GM12892 (cell line): ENCODE measurements at regions not wholly inside any gene's neighbourhood (a gene's known extent, or its start where the extent isn't known, plus 50 kb on each side); places are given as distances from the start of the nearest gene placed in this dataset.

Experiments
- POLR2A ChIP-seq: IDR thresholded peaks from 2 replicates; pipeline ENCODE4 v1.6.1; 2011; ENCODE audit warnings: low read depth, low read length, control low read depth
- POLR2AphosphoS5 ChIP-seq: IDR thresholded peaks from 2 replicates; pipeline ENCODE4 v1.6.1; 2011; ENCODE audit warnings: low read depth, low read length, control low read depth
- TAF1 ChIP-seq: IDR thresholded peaks from 2 replicates; pipeline ENCODE4 v1.6.1; 2011; ENCODE audit warnings: low read depth, mild to moderate bottlenecking, control low read depth, low read length, borderline replicate concordance

GRCh38 chr13:67841071-67841470 is 610.9 kb upstream of the PCDH9 start:
- no peak for TF ChIP-seq POLR2A
- TF ChIP-seq POLR2AphosphoS5 = no peak
- no peak for TF ChIP-seq TAF1
